ENCODE measurements at regions not wholly inside any gene's neighbourhood (a gene's known extent, or its start where the extent isn't known, plus 50 kb on each side); places are given as distances from the start of the nearest gene placed in this dataset.

- TF ChIP-seq, protein P1, sequence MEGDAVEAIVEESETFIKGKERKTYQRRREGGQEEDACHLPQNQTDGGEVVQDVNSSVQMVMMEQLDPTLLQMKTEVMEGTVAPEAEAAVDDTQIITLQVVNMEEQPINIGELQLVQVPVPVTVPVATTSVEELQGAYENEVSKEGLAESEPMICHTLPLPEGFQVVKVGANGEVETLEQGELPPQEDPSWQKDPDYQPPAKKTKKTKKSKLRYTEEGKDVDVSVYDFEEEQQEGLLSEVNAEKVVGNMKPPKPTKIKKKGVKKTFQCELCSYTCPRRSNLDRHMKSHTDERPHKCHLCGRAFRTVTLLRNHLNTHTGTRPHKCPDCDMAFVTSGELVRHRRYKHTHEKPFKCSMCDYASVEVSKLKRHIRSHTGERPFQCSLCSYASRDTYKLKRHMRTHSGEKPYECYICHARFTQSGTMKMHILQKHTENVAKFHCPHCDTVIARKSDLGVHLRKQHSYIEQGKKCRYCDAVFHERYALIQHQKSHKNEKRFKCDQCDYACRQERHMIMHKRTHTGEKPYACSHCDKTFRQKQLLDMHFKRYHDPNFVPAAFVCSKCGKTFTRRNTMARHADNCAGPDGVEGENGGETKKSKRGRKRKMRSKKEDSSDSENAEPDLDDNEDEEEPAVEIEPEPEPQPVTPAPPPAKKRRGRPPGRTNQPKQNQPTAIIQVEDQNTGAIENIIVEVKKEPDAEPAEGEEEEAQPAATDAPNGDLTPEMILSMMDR (IDR thresholded peaks at IDR 0.05), result no peak
- TF ChIP-seq BHLHE40 (IDR thresholded peaks at IDR 0.05; ENCODE audit: low read depth, low read length) (no peak), MAFK (IDR thresholded peaks at IDR 0.05; ENCODE audit: partially characterized antibody) (no peak), REST (IDR thresholded peaks at IDR 0.05) (no peak), JUN (IDR thresholded peaks at IDR 0.05) (no peak), ZNF302 (CRISPR knock-in tag; IDR thresholded peaks at IDR 0.05) (no peak), RAD21 (conservative IDR thresholded peaks at IDR 0.05 in 1 of 2, IDR thresholded peaks at IDR 0.05 in 1 of 2) (no peak), NR3C1 (IDR thresholded peaks at IDR 0.05) (no peak), POLR2A (IDR thresholded peaks at IDR 0.05; ENCODE audit: low read length) (no peak), CHD2 (IDR thresholded peaks at IDR 0.05; ENCODE audit: low read length, partially characterized antibody) (no peak)
These were observed 50.7 kb upstream of the LINC00305 start for GRCh38 chr18:64199581-64199980.
